GM12878 (cell line): ENCODE measurements at regions not wholly inside any gene's neighbourhood (a gene's known extent, or its start where the extent isn't known, plus 50 kb on each side); places are given as distances from the start of the nearest gene placed in this dataset.

Source experiments
- BCLAF1 ChIP-seq: fragments of 450-650 bp; IDR thresholded peaks from 2 replicates; pipeline ENCODE4 v1.6.1; 2017; ENCODE audit warnings: antibody characterized with exemption, mild to moderate bottlenecking, moderate library complexity
- CUX1 ChIP-seq: IDR thresholded peaks from 2 replicates; pipeline ENCODE4 v1.6.1; 2012; ENCODE audit warnings: improper control_type of control experiment, low read depth, low read length; ENCODE audit not compliant: insufficient replicate concordance
- IRF5 ChIP-seq: fragments of 450-650 bp; IDR thresholded peaks from 2 replicates; pipeline ENCODE4 v1.6.1; 2017; ENCODE audit warnings: borderline replicate concordance
- LARP7 ChIP-seq: fragments of 450-650 bp; IDR thresholded peaks from 2 replicates; pipeline ENCODE4 v1.6.1; 2017; ENCODE audit warnings: mild to moderate bottlenecking
- NFYA ChIP-seq: IDR thresholded peaks from 2 replicates; pipeline ENCODE4 v1.6.1; 2011; ENCODE audit warnings: low read depth, mild to moderate bottlenecking, low read length, improper control_type of control experiment, borderline replicate concordance
- NR2F1 ChIP-seq: fragments of 450-650 bp; conservative IDR thresholded peaks from 2 replicates; pipeline ENCODE4 v1.6.1; 2017; ENCODE audit warnings: mild to moderate bottlenecking
- TAF1 ChIP-seq: IDR thresholded peaks from 2 replicates; pipeline ENCODE4 v1.6.1; 2011; ENCODE audit warnings: mild to moderate bottlenecking, low read depth, low read length, borderline replicate concordance
- ZBTB4 ChIP-seq: fragments of 450-650 bp; formaldehyde crosslinking; IDR thresholded peaks from 2 replicates; pipeline ENCODE4 v1.4.0; 2022; ENCODE audit warnings: mild to moderate bottlenecking, moderate library complexity
- ZZZ3 ChIP-seq: IDR thresholded peaks from 2 replicates; pipeline ENCODE4 v1.6.1; 2011; ENCODE audit warnings: low read depth; ENCODE audit not compliant: control insufficient read depth, insufficient read length

- TF ChIP-seq IRF5: no peak
- no peak for TF ChIP-seq TAF1
- TF ChIP-seq LARP7: no peak
- TF ChIP-seq NFYA: no peak
- TF ChIP-seq BCLAF1: no peak
- no peak for TF ChIP-seq CUX1
- TF ChIP-seq ZBTB4: no peak
- TF ChIP-seq ZZZ3: no peak
- TF ChIP-seq NR2F1: no peak
- TF ChIP-seq, all 136 proteins: peak for 0
Observed at GRCh38 chr1:79264285-79264684, 257.8 kb upstream of the ADGRL4 start (continued).
